Breast epithelium (tissue), 3 donors: ENCODE measurements at regions not wholly inside any gene's neighbourhood (a gene's known extent, or its start where the extent isn't known, plus 50 kb on each side); places are given as distances from the start of the nearest gene placed in this dataset.

Experiments used
- CTCF ChIP-seq, 3 donors: fragments of 450-650 bp; IDR thresholded peaks; one replicate each; pipeline ENCODE4 v1.5.1; 2016 to 2017; ENCODE audit warnings: antibody characterized with exemption in 3 of 3, mild to moderate bottlenecking in 3 of 3, moderate library complexity in 3 of 3
- POLR2A ChIP-seq: fragments of 450-650 bp; IDR thresholded peaks from one replicate; pipeline ENCODE4 v1.6.1; 2016; ENCODE audit warnings: antibody characterized with exemption, mild to moderate bottlenecking, moderate library complexity
- POLR2AphosphoS5 ChIP-seq, 3 donors: sonication (generic); formaldehyde crosslinking; IDR thresholded peaks; one replicate each; pipeline ENCODE4 v1.6.1; 2017; ENCODE audit warnings: antibody characterized with exemption in 3 of 3

GRCh38 chr18:4888251-4889040 is 308.6 kb downstream of the AKAIN1 start:
- no peak for TF ChIP-seq POLR2A
- no peak for TF ChIP-seq POLR2AphosphoS5 (IDR thresholded peaks at IDR 0.05)
- no peak for TF ChIP-seq CTCF (IDR thresholded peaks at IDR 0.05)
